ENCODE measurements at regions not wholly inside any gene's neighbourhood (a gene's known extent, or its start where the extent isn't known, plus 50 kb on each side); places are given as distances from the start of the nearest gene placed in this dataset.

- no peak for DNase-seq
- Histone ChIP-seq H3K27me3 (ENCODE audit: control insufficient read depth in 3 of 3, insufficient read depth in 3 of 3, low read length in 3 of 3) (no peaks in the 10 kb centered on the region), H3K36me3 (ENCODE audit: control insufficient read depth in 3 of 3, insufficient read depth in 2 of 3, low read depth in 1 of 3, low read length in 3 of 3) (no peaks in the 10 kb centered on the region), H3K27ac (ENCODE audit: low read depth in 1 of 3, low read length in 2 of 3) (no peak overlapping the region), H3K4me3 (ENCODE audit: low read depth in 1 of 3, low read length in 3 of 3) (no peak overlapping the region), H3K4me1 (ENCODE audit: control insufficient read depth in 3 of 3, insufficient read depth in 2 of 3, low read depth in 1 of 3, low read length in 2 of 3) (no peaks in the 10 kb centered on the region), H3K9me3 (ENCODE audit: control insufficient read depth in 2 of 2, insufficient read depth in 1 of 2, low read depth in 1 of 2, low read length in 1 of 2) (no peaks in the 10 kb centered on the region)
- 67 to 82% (median 78%) methylated on average over 4 of the region's 4 CpGs for WGBS, 3 donors
- no peak for FAIRE-seq
Measured at GRCh38 chr14:62364800-62365280, 602.6 kb downstream of the SNAPC1 start.

- no peaks in the 10 kb centered on the region for H3K27me3 ChIP-seq (ENCODE audit: control insufficient read depth in 3 of 3, insufficient read depth in 3 of 3, low read length in 3 of 3)
- no peaks in the 10 kb centered on the region for H3K4me1 ChIP-seq (ENCODE audit: control insufficient read depth in 3 of 3, insufficient read depth in 2 of 3, low read depth in 1 of 3, low read length in 2 of 3)
- H3K27ac ChIP-seq (ENCODE audit: low read depth in 1 of 3, low read length in 2 of 3) = no peak overlapping the region
- H3K36me3 ChIP-seq (ENCODE audit: control insufficient read depth in 3 of 3, insufficient read depth in 2 of 3, low read depth in 1 of 3, low read length in 3 of 3) = no peaks in the 10 kb centered on the region
- DNase-seq = no peak
- H3K4me3 ChIP-seq (ENCODE audit: low read depth in 1 of 3, low read length in 3 of 3) = no peak overlapping the region
- H3K9me3 ChIP-seq (ENCODE audit: control insufficient read depth in 2 of 2, insufficient read depth in 1 of 2, low read depth in 1 of 2, low read length in 1 of 2) = no peaks in the 10 kb centered on the region
- FAIRE-seq = no peak
Measured at GRCh38 chr14:62369919-62370560, 607.8 kb downstream of the SNAPC1 start.

DNA sequence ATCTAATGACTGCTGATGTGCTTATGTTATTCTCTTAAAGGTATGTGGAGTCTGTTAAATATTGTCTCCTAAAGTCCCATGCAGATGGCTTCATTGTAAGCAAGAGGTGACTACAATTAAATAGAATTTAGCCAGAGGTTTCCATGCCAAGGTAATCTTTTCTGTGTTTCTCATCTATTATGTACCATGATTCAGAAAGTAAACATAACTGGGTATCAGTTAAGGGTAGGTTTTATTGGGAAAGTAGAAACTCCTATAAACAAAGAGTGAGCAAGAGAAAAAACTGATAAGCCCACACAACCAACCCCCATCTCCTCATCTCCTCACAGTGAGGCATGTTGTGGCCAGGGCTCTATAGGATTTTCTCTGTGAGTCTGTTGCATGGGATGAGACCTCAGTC lies 611.7 kb downstream of the SNAPC1 start:
- Histone ChIP-seq H3K9me3 (ENCODE audit: control insufficient read depth in 2 of 2, insufficient read depth in 1 of 2, low read depth in 1 of 2, low read length in 1 of 2) (peaks cover 0 to 4% of the 10 kb centered on the region in 2 donors), H3K27ac (ENCODE audit: low read depth in 1 of 3, low read length in 2 of 3) (no peak overlapping the region), H3K4me3 (ENCODE audit: low read depth in 1 of 3, low read length in 3 of 3) (no peak overlapping the region), H3K27me3 (ENCODE audit: control insufficient read depth in 3 of 3, insufficient read depth in 3 of 3, low read length in 3 of 3) (no peaks in the 10 kb centered on the region), H3K36me3 (ENCODE audit: control insufficient read depth in 3 of 3, insufficient read depth in 2 of 3, low read depth in 1 of 3, low read length in 3 of 3) (no peaks in the 10 kb centered on the region), H3K4me1 (ENCODE audit: control insufficient read depth in 3 of 3, insufficient read depth in 2 of 3, low read depth in 1 of 3, low read length in 2 of 3) (no peaks in the 10 kb centered on the region)
- DNase-seq (peak in 1 of 2 donors; percentile 2), FAIRE-seq (no peak)

GRCh38 chr14:62378057-62378456 lies 615.8 kb downstream of the SNAPC1 start:
- 70 to 93% (median 72%) methylated on average over 2 of the region's 2 CpGs for WGBS, 3 donors

GRCh38 chr14:62381311-62382070 lies 619.3 kb downstream of the SNAPC1 start:
- H3K36me3 ChIP-seq (ENCODE audit: control insufficient read depth in 3 of 3, insufficient read depth in 2 of 3, low read depth in 1 of 3, low read length in 3 of 3) = no peaks in the 10 kb centered on the region
- peaks cover 0 to under 1% of the 10 kb centered on the region in 2 donors for H3K9me3 ChIP-seq (ENCODE audit: control insufficient read depth in 2 of 2, insufficient read depth in 1 of 2, low read depth in 1 of 2, low read length in 1 of 2)
- FAIRE-seq (no peak), DNase-seq (no peak)
- H3K27me3 ChIP-seq (ENCODE audit: control insufficient read depth in 3 of 3, insufficient read depth in 3 of 3, low read length in 3 of 3) = no peaks in the 10 kb centered on the region
- no peaks in the 10 kb centered on the region for H3K4me1 ChIP-seq (ENCODE audit: control insufficient read depth in 3 of 3, insufficient read depth in 2 of 3, low read depth in 1 of 3, low read length in 2 of 3)
- no peak overlapping the region for H3K27ac ChIP-seq (ENCODE audit: low read depth in 1 of 3, low read length in 2 of 3)
- no peak overlapping the region for H3K4me3 ChIP-seq (ENCODE audit: low read depth in 1 of 3, low read length in 3 of 3)
- 76 to 82% (median 79%) methylated on average over 8 of the region's 8 CpGs for WGBS, 3 donors

More at GRCh38 chr14:62378057-62378456, 615.8 kb downstream of the SNAPC1 start:
- FAIRE-seq = no peak
- H3K27me3 ChIP-seq (ENCODE audit: control insufficient read depth in 3 of 3, insufficient read depth in 3 of 3, low read length in 3 of 3) = no peaks in the 10 kb centered on the region
- peaks cover 0 to 4% of the 10 kb centered on the region in 2 donors for H3K9me3 ChIP-seq (ENCODE audit: control insufficient read depth in 2 of 2, insufficient read depth in 1 of 2, low read depth in 1 of 2, low read length in 1 of 2)
- H3K4me1 ChIP-seq (ENCODE audit: control insufficient read depth in 3 of 3, insufficient read depth in 2 of 3, low read depth in 1 of 3, low read length in 2 of 3) = no peaks in the 10 kb centered on the region
- no peak overlapping the region for H3K27ac ChIP-seq (ENCODE audit: low read depth in 1 of 3, low read length in 2 of 3)
- no peak for DNase-seq
- no peaks in the 10 kb centered on the region for H3K36me3 ChIP-seq (ENCODE audit: control insufficient read depth in 3 of 3, insufficient read depth in 2 of 3, low read depth in 1 of 3, low read length in 3 of 3)
- no peak overlapping the region for H3K4me3 ChIP-seq (ENCODE audit: low read depth in 1 of 3, low read length in 3 of 3)

GRCh38 chr14:62409169-62409568 lies 636.1 kb downstream of the KCNH5 start:
- Histone ChIP-seq H3K4me1 (ENCODE audit: control insufficient read depth in 3 of 3, insufficient read depth in 2 of 3, low read depth in 1 of 3, low read length in 2 of 3) (no peaks in the 10 kb centered on the region), H3K36me3 (ENCODE audit: control insufficient read depth in 3 of 3, insufficient read depth in 2 of 3, low read depth in 1 of 3, low read length in 3 of 3) (no peaks in the 10 kb centered on the region), H3K27me3 (ENCODE audit: control insufficient read depth in 3 of 3, insufficient read depth in 3 of 3, low read length in 3 of 3) (no peaks in the 10 kb centered on the region), H3K4me3 (ENCODE audit: low read depth in 1 of 3, low read length in 3 of 3) (no peak overlapping the region), H3K27ac (ENCODE audit: low read depth in 1 of 3, low read length in 2 of 3) (no peak overlapping the region), H3K9me3 (ENCODE audit: control insufficient read depth in 2 of 2, insufficient read depth in 1 of 2, low read depth in 1 of 2, low read length in 1 of 2) (no peaks in the 10 kb centered on the region)
- DNase-seq (no peak), FAIRE-seq (no peak)
- WGBS, 3 donors = 61 to 89% (median 72%) methylated on average over 4 of the region's 4 CpGs

GRCh38 chr14:62409626-62410300 lies 635.5 kb downstream of the KCNH5 start:
- no peak for DNase-seq
- H3K27me3 ChIP-seq (ENCODE audit: control insufficient read depth in 3 of 3, insufficient read depth in 3 of 3, low read length in 3 of 3) = no peaks in the 10 kb centered on the region

DNA sequence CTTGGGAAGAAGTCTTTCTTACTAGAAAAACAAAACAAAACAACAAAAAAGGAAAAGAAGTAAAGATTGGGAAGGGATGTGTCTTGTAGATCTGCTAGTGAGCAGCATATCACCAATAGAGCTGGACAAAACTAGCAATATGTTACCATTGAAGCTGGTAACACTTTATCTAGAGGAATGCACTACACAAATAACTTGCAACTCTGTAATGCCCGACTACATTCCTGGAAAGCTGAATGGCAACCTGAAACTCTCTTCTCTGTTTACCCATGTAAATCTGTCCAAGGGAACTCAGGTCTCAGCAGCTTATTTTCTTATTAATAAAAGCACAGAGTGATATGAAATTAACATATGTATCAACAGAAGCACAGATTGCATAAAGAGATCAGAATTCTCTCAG lies 624.4 kb downstream of the KCNH5 start:
- no peak for FAIRE-seq
- H3K9me3 ChIP-seq (ENCODE audit: control insufficient read depth in 2 of 2, insufficient read depth in 1 of 2, low read depth in 1 of 2, low read length in 1 of 2) = no peaks in the 10 kb centered on the region
- H3K4me1 ChIP-seq (ENCODE audit: control insufficient read depth in 3 of 3, insufficient read depth in 2 of 3, low read depth in 1 of 3, low read length in 2 of 3) = no peaks in the 10 kb centered on the region
- no peaks in the 10 kb centered on the region for H3K27me3 ChIP-seq (ENCODE audit: control insufficient read depth in 3 of 3, insufficient read depth in 3 of 3, low read length in 3 of 3)
- H3K36me3 ChIP-seq (ENCODE audit: control insufficient read depth in 3 of 3, insufficient read depth in 2 of 3, low read depth in 1 of 3, low read length in 3 of 3) = no peaks in the 10 kb centered on the region
- DNase-seq = no peak
- H3K4me3 ChIP-seq (ENCODE audit: low read depth in 1 of 3, low read length in 3 of 3) = no peak overlapping the region
- WGBS, 3 donors = 9 to 60% (median 34%) methylated on average over 1 of the region's 1 CpG
- no peak overlapping the region for H3K27ac ChIP-seq (ENCODE audit: low read depth in 1 of 3, low read length in 2 of 3)

More at GRCh38 chr14:62409626-62410300, 635.5 kb downstream of the KCNH5 start:
- H3K9me3 ChIP-seq (ENCODE audit: control insufficient read depth in 2 of 2, insufficient read depth in 1 of 2, low read depth in 1 of 2, low read length in 1 of 2) = no peaks in the 10 kb centered on the region
- H3K36me3 ChIP-seq (ENCODE audit: control insufficient read depth in 3 of 3, insufficient read depth in 2 of 3, low read depth in 1 of 3, low read length in 3 of 3) = no peaks in the 10 kb centered on the region
- H3K4me1 ChIP-seq (ENCODE audit: control insufficient read depth in 3 of 3, insufficient read depth in 2 of 3, low read depth in 1 of 3, low read length in 2 of 3) = no peaks in the 10 kb centered on the region
- no peak overlapping the region for H3K4me3 ChIP-seq (ENCODE audit: low read depth in 1 of 3, low read length in 3 of 3)
- WGBS, 3 donors = 59 to 82% (median 75%) methylated on average over 2 of the region's 2 CpGs
- FAIRE-seq = no peak
- no peak overlapping the region for H3K27ac ChIP-seq (ENCODE audit: low read depth in 1 of 3, low read length in 2 of 3)

All from small intestine (tissue), 7 donors.